DOHH2 (cell line): ENCODE measurements at regions not wholly inside any gene's neighbourhood (a gene's known extent, or its start where the extent isn't known, plus 50 kb on each side); places are given as distances from the start of the nearest gene placed in this dataset.

Experiments
- H3F3A ChIP-seq: fragments of 200-600 bp; sonication (generic), shearing (Covaris generic); 2 replicates; pipeline ENCODE4 v1.6.0; 2016; ENCODE audit warnings: antibody characterized with exemption, mild to moderate bottlenecking; ENCODE audit not compliant: control insufficient read depth, insufficient read depth
- H3K27ac ChIP-seq: fragments of 200-600 bp; sonication (generic); 2 replicates; pipeline ENCODE4 v1.5.1; 2014; ENCODE audit warnings: low read depth, mild to moderate bottlenecking, low read length, moderate library complexity
- H3K27me3 ChIP-seq: fragments of 200-600 bp; sonication (generic); 2 replicates; pipeline ENCODE4 v1.6.1; 2014; ENCODE audit warnings: mild to moderate bottlenecking, low read length, mixed read lengths; ENCODE audit not compliant: control insufficient read depth
- H3K36me3 ChIP-seq: fragments of 200-600 bp; sonication (generic); 2 replicates; pipeline ENCODE4 v1.6.1; 2014; ENCODE audit warnings: mild to moderate bottlenecking, low read length, moderate library complexity, mixed read lengths; ENCODE audit not compliant: control insufficient read depth
- H3K4me1 ChIP-seq: fragments of 200-600 bp; sonication (generic); 2 replicates; pipeline ENCODE4 v1.6.1; 2014; ENCODE audit warnings: mild to moderate bottlenecking, low read length, mixed read lengths; ENCODE audit not compliant: control insufficient read depth
- H3K4me2 ChIP-seq: fragments of 200-600 bp; sonication (generic); 2 replicates; pipeline ENCODE4 v1.6.0; 2014; ENCODE audit warnings: mild to moderate bottlenecking, low read length, moderate library complexity
- H3K4me3 ChIP-seq: fragments of 200-600 bp; sonication (generic); 2 replicates; pipeline ENCODE4 v1.5.1; 2014; ENCODE audit warnings: mild to moderate bottlenecking, low read length, mixed read lengths
- H3K79me2 ChIP-seq: fragments of 200-600 bp; sonication (generic); 2 replicates; pipeline ENCODE4 v1.6.1; 2014; ENCODE audit warnings: mild to moderate bottlenecking, low read length, mixed read lengths; ENCODE audit not compliant: control insufficient read depth
- H3K9me2 ChIP-seq: fragments of 200-600 bp; sonication (generic); replicated peaks from 2 replicates; pipeline ENCODE4 v1.6.1; 2014; ENCODE audit warnings: mild to moderate bottlenecking, low read length, mixed read lengths; ENCODE audit not compliant: control insufficient read depth
- H3K9me3 ChIP-seq: fragments of 200-600 bp; sonication (generic); 2 replicates; pipeline ENCODE4 v1.6.1; 2014; ENCODE audit warnings: antibody characterized with exemption, low read length, mixed read lengths; ENCODE audit not compliant: control insufficient read depth, insufficient read depth
- H4K20me1 ChIP-seq: fragments of 200-600 bp; sonication (generic); 2 replicates; pipeline ENCODE4 v1.6.0; 2014; ENCODE audit warnings: low read depth, mild to moderate bottlenecking, antibody characterized with exemption, low read length, moderate library complexity; ENCODE audit not compliant: control insufficient read depth, insufficient read depth
- CTCF ChIP-seq: fragments of 200-600 bp; sonication (generic); IDR thresholded peaks from one replicate; pipeline ENCODE4 v1.5.1; 2014; ENCODE audit warnings: antibody characterized with exemption, mild to moderate bottlenecking, low read depth, low read length; ENCODE audit not compliant: poor library complexity, severe bottlenecking
- EZH2phosphoT487 ChIP-seq: fragments of 200-600 bp; sonication (generic); IDR thresholded peaks from 2 replicates; pipeline ENCODE4 v1.6.1; 2017; ENCODE audit warnings: borderline replicate concordance, mild to moderate bottlenecking, antibody characterized with exemption, low read length, moderate library complexity, mixed read lengths

GRCh38 chr2:242053921-242054320, 184.4 kb downstream of the RTP5 start:
- Histone ChIP-seq H4K20me1 (no peaks in the 10 kb centered on the region), H3K79me2 (no peaks in the 10 kb centered on the region), H3K9me3 (no peaks in the 10 kb centered on the region), H3K4me2 (no peak overlapping the region), H3K36me3 (no peaks in the 10 kb centered on the region), H3K27ac (no peak overlapping the region), H3F3A (no peaks in the 10 kb centered on the region), H3K4me3 (no peak overlapping the region), H3K27me3 (peaks cover 15% of the 10 kb centered on the region), H3K9me2 (no peaks in the 10 kb centered on the region), H3K4me1 (no peaks in the 10 kb centered on the region)
- TF ChIP-seq EZH2phosphoT487: no peak
- TF ChIP-seq CTCF: no peak

GRCh38 chr2:242054406-242054805, 184.9 kb downstream of the RTP5 start:
- Histone ChIP-seq H3K36me3 (no peaks in the 10 kb centered on the region), H3K4me3 (no peak overlapping the region), H3K4me1 (no peaks in the 10 kb centered on the region), H3K4me2 (no peak overlapping the region), H3K9me2 (no peaks in the 10 kb centered on the region), H3K9me3 (no peaks in the 10 kb centered on the region), H3K27me3 (peaks cover 15% of the 10 kb centered on the region), H3K79me2 (no peaks in the 10 kb centered on the region), H4K20me1 (no peaks in the 10 kb centered on the region), H3K27ac (no peak overlapping the region), H3F3A (no peaks in the 10 kb centered on the region)
- TF ChIP-seq EZH2phosphoT487 (no peak), CTCF (no peak)

- Histone ChIP-seq H3K4me2 (no peak overlapping the region), H3K4me3 (no peak overlapping the region), H3K27ac (no peak overlapping the region), H3K79me2 (no peaks in the 10 kb centered on the region), H3K36me3 (no peaks in the 10 kb centered on the region), H3F3A (no peaks in the 10 kb centered on the region), H3K27me3 (peaks cover 17% of the 10 kb centered on the region), H3K9me2 (no peaks in the 10 kb centered on the region), H3K4me1 (no peaks in the 10 kb centered on the region), H4K20me1 (no peaks in the 10 kb centered on the region), H3K9me3 (no peaks in the 10 kb centered on the region)
- TF ChIP-seq EZH2phosphoT487 (no peak), CTCF (no peak)
Measured at GRCh38 chr2:242054881-242055801, 185.6 kb downstream of the RTP5 start.
